Liver (tissue), 7 donors: ENCODE measurements at regions not wholly inside any gene's neighbourhood (a gene's known extent, or its start where the extent isn't known, plus 50 kb on each side); places are given as distances from the start of the nearest gene placed in this dataset.

ENCODE experiments used
- DNase-seq: peaks from one replicate; pipeline ENCODE4 v3.0.0-alpha.2; 2017; ENCODE audit warnings: low spot score
- H3K27ac ChIP-seq, 2 donors: one replicate each; pipeline ENCODE4 v1.7.0; 2013; ENCODE audit warnings: inconsistent platforms in 2 of 2, low read length in 2 of 2, control low read depth in 1 of 2, low read depth in 1 of 2, mild to moderate bottlenecking in 1 of 2
- H3K27me3 ChIP-seq, 4 donors: one replicate each; pipeline versions ENCODE4 v1.6.1 to v1.7.0; 2013; ENCODE audit warnings: low read length in 3 of 4, inconsistent platforms in 1 of 4, mild to moderate bottlenecking in 1 of 4, moderate library complexity in 1 of 4; ENCODE audit not compliant: control insufficient read depth in 4 of 4, insufficient read depth in 4 of 4
- H3K36me3 ChIP-seq, 4 donors: one replicate each; pipeline versions ENCODE4 v1.6.1 to v1.7.0; 2013; ENCODE audit warnings: low read length in 3 of 4, mild to moderate bottlenecking in 3 of 4, low read depth in 1 of 4, moderate library complexity in 1 of 4; ENCODE audit not compliant: control insufficient read depth in 4 of 4, insufficient read depth in 3 of 4
- H3K4me1 ChIP-seq, 4 donors: one replicate each; pipeline versions ENCODE4 v1.6.1 to v1.7.0; 2013; ENCODE audit warnings: low read length in 3 of 4, mild to moderate bottlenecking in 3 of 4, moderate library complexity in 1 of 4; ENCODE audit not compliant: control insufficient read depth in 4 of 4, insufficient read depth in 4 of 4
- H3K4me3 ChIP-seq, 3 donors: one replicate each; pipeline versions ENCODE4 v1.6.1 to v1.7.0; 2013; ENCODE audit warnings: low read length in 3 of 3, control low read depth in 1 of 3, low read depth in 1 of 3, mild to moderate bottlenecking in 1 of 3
- H3K9ac ChIP-seq, 2 donors: one replicate each; pipeline ENCODE4 v1.7.0; 2013; ENCODE audit warnings: low read length in 2 of 2, mild to moderate bottlenecking in 2 of 2, moderate library complexity in 2 of 2, control low read depth in 1 of 2, low read depth in 1 of 2
- H3K9me3 ChIP-seq, 4 donors: one replicate each; pipeline versions ENCODE4 v1.6.1 to v1.7.0; 2013; ENCODE audit warnings: low read length in 3 of 4; ENCODE audit not compliant: control insufficient read depth in 4 of 4
- EGR1 ChIP-seq, 2 donors: IDR thresholded peaks; 2 replicates each; pipeline ENCODE4 v1.6.1; 2016 to 2018; ENCODE audit warnings: antibody characterized with exemption in 2 of 2, low read depth in 2 of 2
- FOXA1 ChIP-seq: IDR thresholded peaks from 2 replicates; pipeline ENCODE4 v1.6.1; 2016; ENCODE audit warnings: antibody characterized with exemption
- FOXA2 ChIP-seq: IDR thresholded peaks from 2 replicates; pipeline ENCODE4 v1.6.1; 2016; ENCODE audit warnings: antibody characterized with exemption
- HNF4A ChIP-seq, 2 donors: conservative IDR thresholded peaks; 2 replicates each; pipeline ENCODE4 v1.6.1; 2016; ENCODE audit warnings: antibody characterized with exemption in 2 of 2, mild to moderate bottlenecking in 2 of 2
- HNF4G ChIP-seq: IDR thresholded peaks from 2 replicates; pipeline ENCODE4 v1.6.1; 2016; ENCODE audit warnings: antibody characterized with exemption
- JUND ChIP-seq, 2 donors: IDR thresholded peaks; 2 replicates each; pipeline ENCODE4 v1.6.1; 2016; ENCODE audit warnings: antibody characterized with exemption in 2 of 2
- NR2F2 ChIP-seq: IDR thresholded peaks from 2 replicates; pipeline ENCODE4 v1.6.1; 2016; ENCODE audit warnings: antibody characterized with exemption
- RAD21 ChIP-seq, 2 donors: IDR thresholded peaks; 2 replicates each; pipeline ENCODE4 v1.6.1; 2016; ENCODE audit warnings: antibody characterized with exemption in 2 of 2, mild to moderate bottlenecking in 2 of 2
- RXRA ChIP-seq, 2 donors: IDR thresholded peaks; 2 replicates each; pipeline ENCODE4 v1.6.1; 2017 to 2018; ENCODE audit warnings: antibody characterized with exemption in 2 of 2, mild to moderate bottlenecking in 1 of 2
- SP1 ChIP-seq: IDR thresholded peaks from 2 replicates; pipeline ENCODE4 v1.6.1; 2018; ENCODE audit warnings: antibody characterized with exemption, mild to moderate bottlenecking
- TAF1 ChIP-seq: conservative IDR thresholded peaks from 2 replicates; pipeline ENCODE4 v1.6.1; 2016; ENCODE audit warnings: antibody characterized with exemption, mild to moderate bottlenecking
- YY1 ChIP-seq: IDR thresholded peaks from 2 replicates; pipeline ENCODE4 v1.6.1; 2016; ENCODE audit warnings: antibody characterized with exemption, mild to moderate bottlenecking
- WGBS: extraction: QIAGEN DNeasy Blood & Tissue Kit; methylation state at CpG from one replicate; pipeline ENCODE4 v1.1.7; 2013; 5-methylcytosine and 5-hydroxymethylcytosine counted together
- TF ChIP-seq, protein P1 (sequence below): IDR thresholded peaks from 2 replicates; pipeline ENCODE4 v1.6.1; 2016; ENCODE audit warnings: antibody characterized with exemption
- TF ChIP-seq, protein P2 (sequence below): IDR thresholded peaks from 2 replicates; pipeline ENCODE4 v1.6.1; 2016; ENCODE audit warnings: antibody characterized with exemption, mild to moderate bottlenecking
- TF ChIP-seq, protein P3 (sequence below): IDR thresholded peaks from 2 replicates; pipeline ENCODE4 v1.6.1; 2016; ENCODE audit warnings: antibody characterized with exemption
- TF ChIP-seq, protein P4 (sequence below): IDR thresholded peaks from 2 replicates; pipeline ENCODE4 v1.6.1; 2016; ENCODE audit warnings: antibody characterized with exemption
- donor health status: healthy.
- donor health status: healthy.
- donor health status: healthy.
- donor health status: healthy.

DNA sequence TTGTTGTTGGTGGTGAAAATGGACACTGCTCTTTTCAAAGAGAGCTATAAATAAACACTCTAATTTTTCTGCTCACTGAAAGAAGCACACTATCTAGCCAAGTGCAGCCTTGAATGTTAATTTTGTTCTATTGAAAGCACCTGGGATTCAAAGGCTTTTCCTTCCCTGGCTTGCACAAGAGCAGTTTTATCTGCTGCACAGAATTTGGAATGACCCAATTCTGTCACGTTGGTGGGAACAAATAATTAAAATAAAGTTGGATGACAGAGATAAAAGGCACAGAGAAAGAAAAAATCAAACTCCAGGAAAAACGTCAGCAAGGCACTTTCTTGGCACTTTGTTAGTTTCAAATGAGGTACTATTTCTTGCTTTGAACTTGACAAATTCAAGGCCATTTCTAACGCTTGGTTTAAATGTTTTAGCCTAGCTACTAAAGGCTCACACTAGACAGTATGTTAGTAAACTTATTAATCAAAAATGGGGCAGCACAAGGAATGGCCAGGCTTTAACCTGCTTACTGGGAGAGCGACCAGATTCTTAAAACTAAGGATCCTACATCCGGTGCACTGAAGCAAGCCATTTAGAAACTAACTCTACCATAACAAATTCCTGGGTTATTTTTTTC is 145.5 kb upstream of the ARG1 start:
- Histone ChIP-seq H3K36me3 (no peaks in the 10 kb centered on the region), H3K9ac (no peak overlapping the region), H3K4me1 (no peaks in the 10 kb centered on the region), H3K27me3 (no peaks in the 10 kb centered on the region), H3K9me3 (peaks cover 0 to 5% (median 0%) of the 10 kb centered on the region in 4 donors), H3K27ac (no peak overlapping the region), H3K4me3 (no peak overlapping the region)
- TF ChIP-seq TAF1 (no peak), RXRA (IDR thresholded peaks at IDR 0.05) (no peak), NR2F2 (no peak), SP1 (no peak), FOXA2 (no peak)
- TF ChIP-seq, protein P1, sequence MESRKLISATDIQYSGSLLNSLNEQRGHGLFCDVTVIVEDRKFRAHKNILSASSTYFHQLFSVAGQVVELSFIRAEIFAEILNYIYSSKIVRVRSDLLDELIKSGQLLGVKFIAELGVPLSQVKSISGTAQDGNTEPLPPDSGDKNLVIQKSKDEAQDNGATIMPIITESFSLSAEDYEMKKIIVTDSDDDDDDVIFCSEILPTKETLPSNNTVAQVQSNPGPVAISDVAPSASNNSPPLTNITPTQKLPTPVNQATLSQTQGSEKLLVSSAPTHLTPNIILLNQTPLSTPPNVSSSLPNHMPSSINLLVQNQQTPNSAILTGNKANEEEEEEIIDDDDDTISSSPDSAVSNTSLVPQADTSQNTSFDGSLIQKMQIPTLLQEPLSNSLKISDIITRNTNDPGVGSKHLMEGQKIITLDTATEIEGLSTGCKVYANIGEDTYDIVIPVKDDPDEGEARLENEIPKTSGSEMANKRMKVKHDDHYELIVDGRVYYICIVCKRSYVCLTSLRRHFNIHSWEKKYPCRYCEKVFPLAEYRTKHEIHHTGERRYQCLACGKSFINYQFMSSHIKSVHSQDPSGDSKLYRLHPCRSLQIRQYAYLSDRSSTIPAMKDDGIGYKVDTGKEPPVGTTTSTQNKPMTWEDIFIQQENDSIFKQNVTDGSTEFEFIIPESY, result no peak
- DNase-seq, result no peak
- 62% methylated on average over 5 of the region's 5 CpGs for WGBS

DNA sequence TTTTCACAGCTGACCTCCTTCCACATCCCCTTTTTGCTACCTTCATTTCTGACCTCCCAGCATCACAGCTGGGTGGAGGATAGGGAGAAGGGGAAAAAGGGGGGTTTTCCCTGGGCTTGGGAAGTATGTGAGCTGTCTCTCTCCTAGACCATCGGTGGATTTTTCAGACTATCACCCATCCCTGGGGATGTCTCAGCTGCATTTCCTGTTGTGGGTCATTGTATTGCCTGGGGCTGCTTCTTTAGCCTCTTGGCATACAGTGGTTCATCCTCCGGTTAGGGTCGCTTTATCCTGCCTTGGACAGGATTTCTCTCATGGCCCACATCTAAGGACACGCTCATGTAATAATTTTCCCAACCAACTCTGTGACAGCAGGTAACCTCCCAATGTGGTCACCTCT is 142.5 kb upstream of the ARG1 start:
- DNase-seq, result no peak
- WGBS, result 94% methylated on average over 4 of the region's 4 CpGs
- TF ChIP-seq EGR1 (IDR thresholded peaks at IDR 0.05; ENCODE audit: low read depth in 2 of 2) (no peak), TAF1 (no peak), RAD21 (IDR thresholded peaks at IDR 0.05) (no peak), FOXA1 (no peak), NR2F2 (no peak), FOXA2 (no peak), HNF4G (no peak), JUND (IDR thresholded peaks at IDR 0.05) (no peak), HNF4A (conservative IDR thresholded peaks at IDR 0.05) (no peak), YY1 (no peak), SP1 (no peak), RXRA (IDR thresholded peaks at IDR 0.05) (no peak)
- TF ChIP-seq, protein P1, result no peak
- TF ChIP-seq, protein P2, sequence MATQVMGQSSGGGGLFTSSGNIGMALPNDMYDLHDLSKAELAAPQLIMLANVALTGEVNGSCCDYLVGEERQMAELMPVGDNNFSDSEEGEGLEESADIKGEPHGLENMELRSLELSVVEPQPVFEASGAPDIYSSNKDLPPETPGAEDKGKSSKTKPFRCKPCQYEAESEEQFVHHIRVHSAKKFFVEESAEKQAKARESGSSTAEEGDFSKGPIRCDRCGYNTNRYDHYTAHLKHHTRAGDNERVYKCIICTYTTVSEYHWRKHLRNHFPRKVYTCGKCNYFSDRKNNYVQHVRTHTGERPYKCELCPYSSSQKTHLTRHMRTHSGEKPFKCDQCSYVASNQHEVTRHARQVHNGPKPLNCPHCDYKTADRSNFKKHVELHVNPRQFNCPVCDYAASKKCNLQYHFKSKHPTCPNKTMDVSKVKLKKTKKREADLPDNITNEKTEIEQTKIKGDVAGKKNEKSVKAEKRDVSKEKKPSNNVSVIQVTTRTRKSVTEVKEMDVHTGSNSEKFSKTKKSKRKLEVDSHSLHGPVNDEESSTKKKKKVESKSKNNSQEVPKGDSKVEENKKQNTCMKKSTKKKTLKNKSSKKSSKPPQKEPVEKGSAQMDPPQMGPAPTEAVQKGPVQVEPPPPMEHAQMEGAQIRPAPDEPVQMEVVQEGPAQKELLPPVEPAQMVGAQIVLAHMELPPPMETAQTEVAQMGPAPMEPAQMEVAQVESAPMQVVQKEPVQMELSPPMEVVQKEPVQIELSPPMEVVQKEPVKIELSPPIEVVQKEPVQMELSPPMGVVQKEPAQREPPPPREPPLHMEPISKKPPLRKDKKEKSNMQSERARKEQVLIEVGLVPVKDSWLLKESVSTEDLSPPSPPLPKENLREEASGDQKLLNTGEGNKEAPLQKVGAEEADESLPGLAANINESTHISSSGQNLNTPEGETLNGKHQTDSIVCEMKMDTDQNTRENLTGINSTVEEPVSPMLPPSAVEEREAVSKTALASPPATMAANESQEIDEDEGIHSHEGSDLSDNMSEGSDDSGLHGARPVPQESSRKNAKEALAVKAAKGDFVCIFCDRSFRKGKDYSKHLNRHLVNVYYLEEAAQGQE, result no peak
- TF ChIP-seq, protein P3, sequence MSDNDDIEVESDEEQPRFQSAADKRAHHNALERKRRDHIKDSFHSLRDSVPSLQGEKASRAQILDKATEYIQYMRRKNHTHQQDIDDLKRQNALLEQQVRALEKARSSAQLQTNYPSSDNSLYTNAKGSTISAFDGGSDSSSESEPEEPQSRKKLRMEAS, result no peak
- TF ChIP-seq, protein P4, sequence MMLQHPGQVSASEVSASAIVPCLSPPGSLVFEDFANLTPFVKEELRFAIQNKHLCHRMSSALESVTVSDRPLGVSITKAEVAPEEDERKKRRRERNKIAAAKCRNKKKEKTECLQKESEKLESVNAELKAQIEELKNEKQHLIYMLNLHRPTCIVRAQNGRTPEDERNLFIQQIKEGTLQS, result no peak
- H3K36me3 ChIP-seq, result no peaks in the 10 kb centered on the region
- no peaks in the 10 kb centered on the region for H3K4me1 ChIP-seq
- H3K27me3 ChIP-seq, result no peaks in the 10 kb centered on the region
- H3K4me3 ChIP-seq, result no peak overlapping the region
- H3K27ac ChIP-seq, result no peak overlapping the region
- H3K9me3 ChIP-seq, result peaks cover 0 to 5% (median under 1%) of the 10 kb centered on the region in 4 donors
- no peak overlapping the region for H3K9ac ChIP-seq
